Ascending aorta (tissue), 2 donors: ENCODE measurements at regions not wholly inside any gene's neighbourhood (a gene's known extent, or its start where the extent isn't known, plus 50 kb on each side); places are given as distances from the start of the nearest gene placed in this dataset.

Source experiments
- DNase-seq, 2 donors: peaks; one replicate each; pipeline ENCODE4 v3.0.0-alpha.2; 2019; ENCODE audit warnings: low spot score in 2 of 2
- H3K27ac ChIP-seq, 2 donors: fragments of 200-600 bp; sonication (generic); one replicate each; pipeline ENCODE4 v1.5.1; 2016 to 2017; ENCODE audit warnings: mild to moderate bottlenecking in 1 of 2
- H3K27me3 ChIP-seq: fragments of 200-600 bp; sonication (generic); one replicate; pipeline ENCODE4 v1.5.1; 2017
- H3K36me3 ChIP-seq, 2 donors: fragments of 200-600 bp; sonication (generic); one replicate each; pipeline ENCODE4 v1.5.1; 2016
- H3K4me1 ChIP-seq, 2 donors: fragments of 200-600 bp; sonication (generic); one replicate each; pipeline ENCODE4 v1.5.1; 2016 to 2017; ENCODE audit warnings: mild to moderate bottlenecking in 1 of 2
- H3K4me3 ChIP-seq, 2 donors: fragments of 200-600 bp; sonication (generic); one replicate each; pipeline ENCODE4 v1.5.1; 2016 to 2017; ENCODE audit warnings: mild to moderate bottlenecking in 1 of 2
- H3K9me3 ChIP-seq, 2 donors: fragments of 200-600 bp; sonication (generic); one replicate each; pipeline ENCODE4 v1.5.1; 2016
- CTCF ChIP-seq, 3 experiments: fragments of 200-600 bp in 2 of 3; fragments of 450-650 bp in 1 of 3; sonication (generic) in 2 of 3; IDR thresholded peaks; one replicate each; pipeline ENCODE4 v1.5.1; 2016 to 2019; ENCODE audit warnings: antibody characterized with exemption in 3 of 3, mild to moderate bottlenecking in 1 of 3, moderate library complexity in 1 of 3
- intact Hi-C: fragments of 100-400 bp; cut with DNase I; formaldehyde crosslinking; loops from one replicate; pipeline ENCODE4 v1.15.1; 2023

GRCh38 chr4:134145369-134145768, 56.2 kb downstream of the PABPC4L start:
- no peak for TF ChIP-seq CTCF (IDR thresholded peaks at IDR 0.05)
- no peak for DNase-seq
- H3K27ac ChIP-seq: no peak overlapping the region
- H3K9me3 ChIP-seq: no peaks in the 10 kb centered on the region
- intact Hi-C loops: no loop called here
- H3K4me1 ChIP-seq: no peaks in the 10 kb centered on the region
- H3K36me3 ChIP-seq: no peaks in the 10 kb centered on the region
- H3K27me3 ChIP-seq: no peaks in the 10 kb centered on the region
- H3K4me3 ChIP-seq: no peak overlapping the region

GRCh38 chr4:134144337-134144736, 57.3 kb downstream of the PABPC4L start:
- no peaks in the 10 kb centered on the region for H3K4me1 ChIP-seq
- no peaks in the 10 kb centered on the region for H3K27me3 ChIP-seq
- DNase-seq: no peak
- no peaks in the 10 kb centered on the region for H3K9me3 ChIP-seq
- H3K36me3 ChIP-seq: no peaks in the 10 kb centered on the region
- intact Hi-C loops: no loop called here
- no peak overlapping the region for H3K4me3 ChIP-seq
- H3K27ac ChIP-seq: no peak overlapping the region
- TF ChIP-seq CTCF (IDR thresholded peaks at IDR 0.05): no peak

GRCh38 chr4:134141728-134142127, 59.9 kb downstream of the PABPC4L start:
- Histone ChIP-seq H3K36me3 (no peaks in the 10 kb centered on the region), H3K4me3 (no peak overlapping the region), H3K4me1 (no peaks in the 10 kb centered on the region), H3K9me3 (no peaks in the 10 kb centered on the region), H3K27me3 (no peaks in the 10 kb centered on the region), H3K27ac (no peak overlapping the region)
- no peak for DNase-seq
- intact Hi-C loops: no loop called here
- no peak for TF ChIP-seq CTCF (IDR thresholded peaks at IDR 0.05)

- no peak for TF ChIP-seq CTCF (IDR thresholded peaks at IDR 0.05)
- intact Hi-C loops: no loop called here
- H3K4me1 ChIP-seq: no peaks in the 10 kb centered on the region
- H3K36me3 ChIP-seq: no peaks in the 10 kb centered on the region
- no peaks in the 10 kb centered on the region for H3K27me3 ChIP-seq
- H3K9me3 ChIP-seq: no peaks in the 10 kb centered on the region
- no peak overlapping the region for H3K4me3 ChIP-seq
- no peak for DNase-seq
- no peak overlapping the region for H3K27ac ChIP-seq
Observed at GRCh38 chr4:134139188-134139587, 62.4 kb downstream of the PABPC4L start.

- H3K27ac ChIP-seq: no peak overlapping the region
- H3K4me3 ChIP-seq: no peak overlapping the region
- intact Hi-C loops: no loop called here
- DNase-seq: no peak
- no peak for TF ChIP-seq CTCF (IDR thresholded peaks at IDR 0.05)
- no peaks in the 10 kb centered on the region for H3K9me3 ChIP-seq
- no peaks in the 10 kb centered on the region for H3K36me3 ChIP-seq
- no peaks in the 10 kb centered on the region for H3K27me3 ChIP-seq
- no peaks in the 10 kb centered on the region for H3K4me1 ChIP-seq
Observed at GRCh38 chr4:134132086-134132783, 69.4 kb downstream of the PABPC4L start.

GRCh38 chr4:134126955-134127354, 74.6 kb downstream of the PABPC4L start:
- intact Hi-C loops: no loop called here
- no peak for TF ChIP-seq CTCF (IDR thresholded peaks at IDR 0.05)
- H3K27ac ChIP-seq: no peak overlapping the region
- H3K4me1 ChIP-seq: no peaks in the 10 kb centered on the region
- no peaks in the 10 kb centered on the region for H3K9me3 ChIP-seq
- H3K36me3 ChIP-seq: no peaks in the 10 kb centered on the region
- H3K4me3 ChIP-seq: no peak overlapping the region
- no peak for DNase-seq
- no peaks in the 10 kb centered on the region for H3K27me3 ChIP-seq
